ENCODE measurements at regions not wholly inside any gene's neighbourhood (a gene's known extent, or its start where the extent isn't known, plus 50 kb on each side); places are given as distances from the start of the nearest gene placed in this dataset.

- H3K4me3 ChIP-seq (ENCODE audit: insufficient read depth, low read length) = no peak overlapping the region
- H2AFZ ChIP-seq (ENCODE audit: low read length) = no peak overlapping the region
- no peaks in the 10 kb centered on the region for H3K27me3 ChIP-seq (ENCODE audit: insufficient read depth, low read length)
- no peaks in the 10 kb centered on the region for H3K36me3 ChIP-seq (ENCODE audit: insufficient read depth, low read length)
- H3K4me1 ChIP-seq (ENCODE audit: insufficient read depth, low read length) = peaks cover 5% of the 10 kb centered on the region
- H3K9me3 ChIP-seq (ENCODE audit: low read depth, low read length) = no peaks in the 10 kb centered on the region
- H3K79me2 ChIP-seq (ENCODE audit: insufficient read depth, low read length) = no peaks in the 10 kb centered on the region
- TF ChIP-seq CTCF (IDR thresholded peaks at IDR 0.05; ENCODE audit: extremely low read depth, low read depth, low read length) = no peak
- H3K4me2 ChIP-seq (ENCODE audit: insufficient read depth, low read length) = no peak overlapping the region
- no peak overlapping the region for H3K27ac ChIP-seq (ENCODE audit: low read depth, low read length)
- DNase-seq (ENCODE audit: insufficient read length, low spot score, missing footprints) = no peak
- H4K20me1 ChIP-seq (ENCODE audit: insufficient read depth, low read length) = no peaks in the 10 kb centered on the region
Measured at GRCh38 chr10:91690996-91691676, 58.3 kb upstream of the PPP1R3C start.

GRCh38 chr10:91690412-91690811 is 57.5 kb upstream of the PPP1R3C start:
- no peak for TF ChIP-seq CTCF (IDR thresholded peaks at IDR 0.05; ENCODE audit: extremely low read depth, low read depth, low read length)
- Histone ChIP-seq H3K27me3 (ENCODE audit: insufficient read depth, low read length) (no peaks in the 10 kb centered on the region), H3K27ac (ENCODE audit: low read depth, low read length) (no peak overlapping the region), H4K20me1 (ENCODE audit: insufficient read depth, low read length) (no peaks in the 10 kb centered on the region), H3K9me3 (ENCODE audit: low read depth, low read length) (no peaks in the 10 kb centered on the region), H2AFZ (ENCODE audit: low read length) (no peak overlapping the region), H3K79me2 (ENCODE audit: insufficient read depth, low read length) (no peaks in the 10 kb centered on the region), H3K4me2 (ENCODE audit: insufficient read depth, low read length) (no peak overlapping the region), H3K36me3 (ENCODE audit: insufficient read depth, low read length) (no peaks in the 10 kb centered on the region), H3K4me1 (ENCODE audit: insufficient read depth, low read length) (peaks cover 5% of the 10 kb centered on the region), H3K4me3 (ENCODE audit: insufficient read depth, low read length) (no peak overlapping the region)
- DNase-seq (ENCODE audit: insufficient read length, low spot score, missing footprints) = no peak

- no peak for TF ChIP-seq CTCF (IDR thresholded peaks at IDR 0.05; ENCODE audit: extremely low read depth, low read depth, low read length)
- no peaks in the 10 kb centered on the region for H3K27me3 ChIP-seq (ENCODE audit: insufficient read depth, low read length)
- no peaks in the 10 kb centered on the region for H4K20me1 ChIP-seq (ENCODE audit: insufficient read depth, low read length)
- H3K79me2 ChIP-seq (ENCODE audit: insufficient read depth, low read length) = no peaks in the 10 kb centered on the region
- H3K36me3 ChIP-seq (ENCODE audit: insufficient read depth, low read length) = no peaks in the 10 kb centered on the region
- H2AFZ ChIP-seq (ENCODE audit: low read length) = peak overlapping the region; percentile 64
- peak; percentile 45 for DNase-seq (ENCODE audit: insufficient read length, low spot score, missing footprints)
- H3K4me3 ChIP-seq (ENCODE audit: insufficient read depth, low read length) = no peak overlapping the region
- no peaks in the 10 kb centered on the region for H3K9me3 ChIP-seq (ENCODE audit: low read depth, low read length)
- H3K4me2 ChIP-seq (ENCODE audit: insufficient read depth, low read length) = no peak overlapping the region
- peaks cover 5% of the 10 kb centered on the region for H3K4me1 ChIP-seq (ENCODE audit: insufficient read depth, low read length)
- no peak overlapping the region for H3K27ac ChIP-seq (ENCODE audit: low read depth, low read length)
Measured at GRCh38 chr10:91689731-91690168, 56.9 kb upstream of the PPP1R3C start.

GRCh38 chr10:91684841-91685240 is 52.0 kb upstream of the PPP1R3C start:
- no peak overlapping the region for H3K27ac ChIP-seq (ENCODE audit: low read depth, low read length)
- no peaks in the 10 kb centered on the region for H3K9me3 ChIP-seq (ENCODE audit: low read depth, low read length)
- H3K4me2 ChIP-seq (ENCODE audit: insufficient read depth, low read length) = no peak overlapping the region
- no peak overlapping the region for H2AFZ ChIP-seq (ENCODE audit: low read length)
- H3K36me3 ChIP-seq (ENCODE audit: insufficient read depth, low read length) = no peaks in the 10 kb centered on the region
- no peak for TF ChIP-seq CTCF (IDR thresholded peaks at IDR 0.05; ENCODE audit: extremely low read depth, low read depth, low read length)
- peaks cover 28% of the 10 kb centered on the region for H3K4me1 ChIP-seq (ENCODE audit: insufficient read depth, low read length)
- no peak for DNase-seq (ENCODE audit: insufficient read length, low spot score, missing footprints)
- no peaks in the 10 kb centered on the region for H3K27me3 ChIP-seq (ENCODE audit: insufficient read depth, low read length)
- H3K4me3 ChIP-seq (ENCODE audit: insufficient read depth, low read length) = no peak overlapping the region
- no peaks in the 10 kb centered on the region for H4K20me1 ChIP-seq (ENCODE audit: insufficient read depth, low read length)
- no peaks in the 10 kb centered on the region for H3K79me2 ChIP-seq (ENCODE audit: insufficient read depth, low read length)

All from osteoblast (primary cell).